HEK293T (cell line): ENCODE measurements at regions not wholly inside any gene's neighbourhood (a gene's known extent, or its start where the extent isn't known, plus 50 kb on each side); places are given as distances from the start of the nearest gene placed in this dataset.

Source experiments
- ELF4 ChIP-seq: fragments of 450-650 bp; IDR thresholded peaks from 2 replicates; pipeline ENCODE4 v1.6.1; 2017; ENCODE audit warnings: antibody characterized with exemption
- FOXK2 ChIP-seq: fragments of 450-650 bp; IDR thresholded peaks from 2 replicates; pipeline ENCODE4 v1.6.1; 2016; ENCODE audit warnings: mild to moderate bottlenecking
- SUZ12 ChIP-seq: fragments of 450-650 bp; IDR thresholded peaks from 2 replicates; pipeline ENCODE4 v1.6.1; 2016; ENCODE audit warnings: mild to moderate bottlenecking
- TARDBP ChIP-seq: fragments of 450-650 bp; IDR thresholded peaks from 2 replicates; pipeline ENCODE4 v1.6.1; 2016

- TF ChIP-seq FOXK2: no peak
- no peak for TF ChIP-seq SUZ12
- TF ChIP-seq TARDBP: no peak
- no peak for TF ChIP-seq ELF4
These were observed 520.6 kb upstream of the HTR2A start for GRCh38 chr13:47417485-47417884.
